Breast epithelium (tissue), 4 donors: ENCODE measurements at regions not wholly inside any gene's neighbourhood (a gene's known extent, or its start where the extent isn't known, plus 50 kb on each side); places are given as distances from the start of the nearest gene placed in this dataset.

ENCODE experiments used
- DNase-seq, 2 donors: peaks; one replicate each; pipeline ENCODE4 v3.0.0-alpha.2; 2019; ENCODE audit warnings: low spot score in 2 of 2
- H3K27ac ChIP-seq, 2 donors: fragments of 200-600 bp; sonication (generic) in 1 of 2; one replicate each; pipeline ENCODE4 v1.5.1; 2016 to 2019; ENCODE audit warnings: mild to moderate bottlenecking in 1 of 2
- H3K27me3 ChIP-seq, 2 donors: fragments of 200-600 bp; sonication (generic) in 1 of 2; one replicate each; pipeline versions ENCODE4 v1.5.1 to v1.6.0; 2017 to 2019; ENCODE audit warnings: control low read depth in 1 of 2, mild to moderate bottlenecking in 1 of 2
- H3K36me3 ChIP-seq: fragments of 200-600 bp; one replicate; pipeline ENCODE4 v1.5.1; 2019
- H3K4me1 ChIP-seq, 2 donors: fragments of 200-600 bp; sonication (generic); one replicate each; pipeline ENCODE4 v1.5.1; 2016 to 2019; ENCODE audit warnings: control low read depth in 1 of 2
- H3K4me3 ChIP-seq, 3 donors: fragments of 200-600 bp; sonication (generic); 1 replicate in 2 of 3; 2 replicates in 1 of 3; pipeline ENCODE4 v1.5.1; 2016 to 2019; ENCODE audit warnings: mild to moderate bottlenecking in 3 of 3, moderate library complexity in 2 of 3
- H3K9me3 ChIP-seq, 2 donors: fragments of 200-600 bp; sonication (generic) in 1 of 2; one replicate each; pipeline ENCODE4 v1.5.1; 2016 to 2019; ENCODE audit warnings: control low read depth in 1 of 2
- POLR2A ChIP-seq: fragments of 450-650 bp; IDR thresholded peaks from one replicate; pipeline ENCODE4 v1.6.1; 2016; ENCODE audit warnings: antibody characterized with exemption, mild to moderate bottlenecking, moderate library complexity
- POLR2AphosphoS5 ChIP-seq, 3 donors: sonication (generic); formaldehyde crosslinking; IDR thresholded peaks; one replicate each; pipeline ENCODE4 v1.6.1; 2017; ENCODE audit warnings: antibody characterized with exemption in 3 of 3
- intact Hi-C: fragments of 100-400 bp; cut with DNase I; formaldehyde crosslinking; loops from one replicate; pipeline ENCODE4 v1.15.1; 2023; ENCODE audit warnings: low total_unique reads
- TF ChIP-seq, protein P1 (sequence below), 3 donors: fragments of 450-650 bp; IDR thresholded peaks; one replicate each; pipeline ENCODE4 v1.5.1; 2016 to 2017; ENCODE audit warnings: antibody characterized with exemption in 3 of 3, mild to moderate bottlenecking in 3 of 3, moderate library complexity in 3 of 3

DNA sequence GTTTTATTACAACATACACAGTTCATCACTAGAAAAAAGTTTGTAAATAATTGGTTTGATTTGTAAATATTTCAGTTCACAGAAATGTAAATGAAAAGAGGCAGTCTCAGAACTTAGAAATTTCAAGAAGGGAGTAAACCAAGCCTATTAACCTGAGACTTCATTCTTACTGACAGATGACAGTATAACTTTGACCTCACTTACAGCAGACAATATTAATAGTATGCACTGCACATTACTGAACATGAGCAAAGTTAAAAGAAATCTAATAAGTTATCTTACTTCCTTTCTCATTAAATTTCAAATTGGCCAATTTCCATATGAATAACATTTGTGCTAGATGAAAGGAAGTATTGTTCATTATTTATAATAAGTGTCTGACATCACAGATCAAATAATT lies 235.8 kb downstream of the SLC6A15 start:
- H3K27ac ChIP-seq: no peak overlapping the region
- no peak for DNase-seq
- no peaks in the 10 kb centered on the region for H3K9me3 ChIP-seq
- intact Hi-C loops: no loop called here
- H3K4me3 ChIP-seq: no peak overlapping the region
- H3K27me3 ChIP-seq: no peaks in the 10 kb centered on the region
- H3K36me3 ChIP-seq: no peaks in the 10 kb centered on the region
- no peaks in the 10 kb centered on the region for H3K4me1 ChIP-seq
- TF ChIP-seq POLR2A (no peak), POLR2AphosphoS5 (IDR thresholded peaks at IDR 0.05) (no peak)

DNA sequence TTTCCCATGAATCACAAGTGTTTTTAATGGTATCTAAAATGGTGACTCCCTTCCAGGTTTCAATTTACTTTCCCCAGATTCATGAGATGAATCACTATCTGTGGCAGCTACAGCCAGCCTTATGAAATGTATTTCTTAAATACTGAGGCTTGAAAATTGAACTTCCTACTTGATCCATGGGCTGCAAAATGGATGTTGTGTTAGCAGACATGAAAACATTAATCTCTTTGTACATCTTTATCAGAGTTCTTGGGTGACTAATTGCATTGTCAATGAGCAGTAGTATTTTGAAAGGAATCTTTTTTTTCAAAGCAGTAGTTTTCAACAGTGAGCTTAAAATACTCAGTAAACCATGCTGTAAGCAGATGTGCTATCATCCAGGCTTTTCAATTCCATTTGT lies 250.8 kb downstream of the SLC6A15 start:
- intact Hi-C loops: no loop called here
- no peaks in the 10 kb centered on the region for H3K36me3 ChIP-seq
- no peak overlapping the region for H3K4me3 ChIP-seq
- no peaks in the 10 kb centered on the region for H3K4me1 ChIP-seq
- DNase-seq: no peak
- H3K27me3 ChIP-seq: no peaks in the 10 kb centered on the region
- H3K9me3 ChIP-seq: no peaks in the 10 kb centered on the region
- H3K27ac ChIP-seq: no peak overlapping the region
- TF ChIP-seq POLR2A (no peak), POLR2AphosphoS5 (IDR thresholded peaks at IDR 0.05) (no peak)
- TF ChIP-seq, protein P1, sequence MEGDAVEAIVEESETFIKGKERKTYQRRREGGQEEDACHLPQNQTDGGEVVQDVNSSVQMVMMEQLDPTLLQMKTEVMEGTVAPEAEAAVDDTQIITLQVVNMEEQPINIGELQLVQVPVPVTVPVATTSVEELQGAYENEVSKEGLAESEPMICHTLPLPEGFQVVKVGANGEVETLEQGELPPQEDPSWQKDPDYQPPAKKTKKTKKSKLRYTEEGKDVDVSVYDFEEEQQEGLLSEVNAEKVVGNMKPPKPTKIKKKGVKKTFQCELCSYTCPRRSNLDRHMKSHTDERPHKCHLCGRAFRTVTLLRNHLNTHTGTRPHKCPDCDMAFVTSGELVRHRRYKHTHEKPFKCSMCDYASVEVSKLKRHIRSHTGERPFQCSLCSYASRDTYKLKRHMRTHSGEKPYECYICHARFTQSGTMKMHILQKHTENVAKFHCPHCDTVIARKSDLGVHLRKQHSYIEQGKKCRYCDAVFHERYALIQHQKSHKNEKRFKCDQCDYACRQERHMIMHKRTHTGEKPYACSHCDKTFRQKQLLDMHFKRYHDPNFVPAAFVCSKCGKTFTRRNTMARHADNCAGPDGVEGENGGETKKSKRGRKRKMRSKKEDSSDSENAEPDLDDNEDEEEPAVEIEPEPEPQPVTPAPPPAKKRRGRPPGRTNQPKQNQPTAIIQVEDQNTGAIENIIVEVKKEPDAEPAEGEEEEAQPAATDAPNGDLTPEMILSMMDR (IDR thresholded peaks at IDR 0.05): no peak

- Histone ChIP-seq H3K36me3 (no peaks in the 10 kb centered on the region), H3K27ac (no peak overlapping the region), H3K27me3 (no peaks in the 10 kb centered on the region), H3K4me3 (no peak overlapping the region), H3K9me3 (no peaks in the 10 kb centered on the region), H3K4me1 (no peaks in the 10 kb centered on the region)
- TF ChIP-seq, protein P1 (IDR thresholded peaks at IDR 0.05): no peak
- TF ChIP-seq POLR2AphosphoS5 (IDR thresholded peaks at IDR 0.05) (no peak), POLR2A (no peak)
- no peak for DNase-seq
- intact Hi-C loops: no loop called here
Measured at GRCh38 chr12:84660139-84660538, 252.5 kb downstream of the SLC6A15 start.

DNA sequence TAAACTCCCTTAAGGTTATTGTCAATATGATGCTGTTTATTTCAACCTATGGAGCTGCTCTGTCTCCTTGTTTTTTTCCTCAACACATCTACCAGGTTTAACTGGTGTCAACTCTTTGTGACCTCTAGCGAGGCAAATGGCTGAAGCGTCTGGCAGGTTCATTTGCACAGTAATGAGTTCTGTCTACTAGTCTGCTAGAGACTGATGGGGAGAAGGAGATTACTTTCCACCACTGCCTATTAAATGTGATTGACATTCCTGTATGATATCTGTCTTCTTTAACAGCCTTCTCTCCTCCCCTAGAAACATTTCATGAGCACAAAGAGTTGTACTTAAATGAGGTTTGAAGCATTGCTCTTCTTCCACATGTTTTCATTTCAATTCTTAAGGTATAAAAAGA lies 253.7 kb downstream of the SLC6A15 start:
- Histone ChIP-seq H3K4me1 (no peaks in the 10 kb centered on the region), H3K4me3 (no peak overlapping the region), H3K36me3 (no peaks in the 10 kb centered on the region), H3K27me3 (no peaks in the 10 kb centered on the region), H3K27ac (no peak overlapping the region), H3K9me3 (no peaks in the 10 kb centered on the region)
- no peak for TF ChIP-seq POLR2AphosphoS5 (IDR thresholded peaks at IDR 0.05)
- TF ChIP-seq, protein P1 (IDR thresholded peaks at IDR 0.05): no peak
- TF ChIP-seq POLR2A: no peak
- DNase-seq: no peak
- intact Hi-C loops: loop anchor here (10.0 kb wide), 1 partner anchor 256 kb away; the partner anchor contains the start of gene SLC6A15

DNA sequence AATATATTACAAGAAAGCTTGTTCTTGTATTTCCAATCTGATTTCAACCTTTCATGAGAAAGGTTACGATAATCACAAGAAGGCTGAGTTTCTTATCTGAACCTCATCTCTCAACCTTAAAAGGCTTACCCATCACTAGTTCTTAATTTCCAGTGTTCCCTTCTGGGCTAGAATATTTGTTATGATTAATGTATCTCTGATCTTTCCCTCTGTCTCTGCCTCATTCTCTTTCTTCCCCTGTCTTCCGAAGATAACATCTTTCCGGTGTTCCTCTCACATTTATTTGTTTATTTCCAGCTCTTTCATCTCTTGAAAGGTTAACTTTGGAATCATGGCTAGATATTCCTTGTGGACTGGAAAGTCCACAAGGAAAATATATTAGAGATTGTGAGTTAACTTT lies 255.9 kb downstream of the SLC6A15 start:
- no peak for DNase-seq
- Histone ChIP-seq H3K4me3 (no peak overlapping the region), H3K27ac (no peak overlapping the region), H3K27me3 (no peaks in the 10 kb centered on the region), H3K9me3 (no peaks in the 10 kb centered on the region), H3K36me3 (no peaks in the 10 kb centered on the region), H3K4me1 (no peaks in the 10 kb centered on the region)
- intact Hi-C loops: loop anchor here (10.0 kb wide), 1 partner anchor 258 kb away; the partner anchor contains the start of gene SLC6A15
- no peak for TF ChIP-seq POLR2AphosphoS5 (IDR thresholded peaks at IDR 0.05)
- TF ChIP-seq, protein P1 (IDR thresholded peaks at IDR 0.05): no peak
- TF ChIP-seq POLR2A: no peak

GRCh38 chr12:84653482-84653881 lies 259.1 kb downstream of the SLC6A15 start:
- Histone ChIP-seq H3K27ac (no peak overlapping the region), H3K36me3 (no peaks in the 10 kb centered on the region), H3K4me3 (no peak overlapping the region), H3K4me1 (no peaks in the 10 kb centered on the region), H3K27me3 (no peaks in the 10 kb centered on the region), H3K9me3 (no peaks in the 10 kb centered on the region)
- no peak for DNase-seq
- intact Hi-C loops: loop anchor here (10.0 kb wide), 1 partner anchor 261 kb away; the partner anchor contains the start of gene SLC6A15
- no peak for TF ChIP-seq POLR2AphosphoS5 (IDR thresholded peaks at IDR 0.05)
- TF ChIP-seq, protein P1 (IDR thresholded peaks at IDR 0.05): no peak
- no peak for TF ChIP-seq POLR2A
